ENCODE measurements at regions not wholly inside any gene's neighbourhood (a gene's known extent, or its start where the extent isn't known, plus 50 kb on each side); places are given as distances from the start of the nearest gene placed in this dataset.

- FAIRE-seq (peak; percentile 13), DNase-seq (ENCODE audit: insufficient read length, low spot score) (no peak)
Measured at GRCh38 chr6:26170951-26171841, 84.0 kb downstream of the HFE start.

DNA sequence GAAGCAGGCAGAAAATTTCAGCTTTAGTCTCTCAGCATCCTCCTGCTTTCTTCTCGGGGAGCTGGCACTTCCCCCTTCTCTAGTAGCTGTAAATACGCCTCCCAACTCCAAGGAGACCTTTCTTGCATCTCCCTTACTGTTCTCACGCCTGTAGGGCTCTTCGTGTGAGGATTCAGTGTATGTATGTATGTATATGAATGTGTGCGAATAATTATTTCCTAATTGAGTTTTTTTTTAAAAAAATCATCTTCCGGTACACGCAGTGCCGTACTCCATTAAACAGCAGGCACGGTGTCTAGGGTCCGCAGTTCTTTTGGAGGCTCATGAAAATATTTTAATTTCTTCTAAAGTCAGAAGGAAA, 85.4 kb downstream of the HFE start:
- FAIRE-seq: no peak
- TF ChIP-seq POLR2AphosphoS5 (IDR thresholded peaks at IDR 0.05; ENCODE audit: low read depth, low read length) (peak; percentile 49; the same call in 1 of the 2 replicates), POLR2A (IDR thresholded peaks at IDR 0.05; ENCODE audit: low read depth, low read length) (peak; percentile 72; the same call in 1 of the 2 replicates), PAX5 (IDR thresholded peaks at IDR 0.05; ENCODE audit: insufficient read depth, low read length, severe bottlenecking) (no peak), POU2F2 (IDR thresholded peaks at IDR 0.05; ENCODE audit: low read depth, low read length) (no peak), SPI1 (IDR thresholded peaks at IDR 0.05; ENCODE audit: low read depth, low read length) (peak; percentile 85), TAF1 (IDR thresholded peaks at IDR 0.05; ENCODE audit: low read depth, low read length) (peak; percentile 38; the same call in 1 of the 2 replicates)
- no peak for DNase-seq (ENCODE audit: insufficient read length, low spot score)

More at GRCh38 chr6:26170951-26171841, 84.0 kb downstream of the HFE start:
- TF ChIP-seq PAX5 (IDR thresholded peaks at IDR 0.05; ENCODE audit: insufficient read depth, low read length, severe bottlenecking) (no peak), POLR2AphosphoS5 (IDR thresholded peaks at IDR 0.05; ENCODE audit: low read depth, low read length) (no peak), POLR2A (IDR thresholded peaks at IDR 0.05; ENCODE audit: low read depth, low read length) (no peak), TAF1 (IDR thresholded peaks at IDR 0.05; ENCODE audit: low read depth, low read length) (no peak), SPI1 (IDR thresholded peaks at IDR 0.05; ENCODE audit: low read depth, low read length) (peak; percentile 68), POU2F2 (IDR thresholded peaks at IDR 0.05; ENCODE audit: low read depth, low read length) (no peak)

- no peak for DNase-seq (ENCODE audit: insufficient read length, low spot score)
- FAIRE-seq: no peak
- TF ChIP-seq PAX5 (IDR thresholded peaks at IDR 0.05; ENCODE audit: insufficient read depth, low read length, severe bottlenecking) (no peak), POLR2AphosphoS5 (IDR thresholded peaks at IDR 0.05; ENCODE audit: low read depth, low read length) (no peak), SPI1 (IDR thresholded peaks at IDR 0.05; ENCODE audit: low read depth, low read length) (no peak), POU2F2 (IDR thresholded peaks at IDR 0.05; ENCODE audit: low read depth, low read length) (no peak)
Measured at GRCh38 chr6:26173836-26174145, 86.6 kb downstream of the HFE start.

GRCh38 chr6:26175033-26175427, 87.8 kb downstream of the HFE start:
- FAIRE-seq: no peak
- no peak for DNase-seq (ENCODE audit: insufficient read length, low spot score)
- TF ChIP-seq POLR2A (IDR thresholded peaks at IDR 0.05; ENCODE audit: low read depth, low read length): no peak
- TF ChIP-seq POU2F2 (IDR thresholded peaks at IDR 0.05; ENCODE audit: low read depth, low read length): no peak
- TF ChIP-seq TAF1 (IDR thresholded peaks at IDR 0.05; ENCODE audit: low read depth, low read length): no peak
- no peak for TF ChIP-seq POLR2AphosphoS5 (IDR thresholded peaks at IDR 0.05; ENCODE audit: low read depth, low read length)
- no peak for TF ChIP-seq PAX5 (IDR thresholded peaks at IDR 0.05; ENCODE audit: insufficient read depth, low read length, severe bottlenecking)
- TF ChIP-seq SPI1 (IDR thresholded peaks at IDR 0.05; ENCODE audit: low read depth, low read length): no peak

- TF ChIP-seq SPI1 (IDR thresholded peaks at IDR 0.05; ENCODE audit: low read depth, low read length) (no peak), POLR2A (IDR thresholded peaks at IDR 0.05; ENCODE audit: low read depth, low read length) (no peak), POLR2AphosphoS5 (IDR thresholded peaks at IDR 0.05; ENCODE audit: low read depth, low read length) (no peak), POU2F2 (IDR thresholded peaks at IDR 0.05; ENCODE audit: low read depth, low read length) (no peak), TAF1 (IDR thresholded peaks at IDR 0.05; ENCODE audit: low read depth, low read length) (no peak), PAX5 (IDR thresholded peaks at IDR 0.05; ENCODE audit: insufficient read depth, low read length, severe bottlenecking) (no peak)
- FAIRE-seq (peak; percentile 33), DNase-seq (ENCODE audit: insufficient read length, low spot score) (no peak)
Measured at GRCh38 chr6:26175428-26176181, 88.4 kb downstream of the HFE start.

DNA sequence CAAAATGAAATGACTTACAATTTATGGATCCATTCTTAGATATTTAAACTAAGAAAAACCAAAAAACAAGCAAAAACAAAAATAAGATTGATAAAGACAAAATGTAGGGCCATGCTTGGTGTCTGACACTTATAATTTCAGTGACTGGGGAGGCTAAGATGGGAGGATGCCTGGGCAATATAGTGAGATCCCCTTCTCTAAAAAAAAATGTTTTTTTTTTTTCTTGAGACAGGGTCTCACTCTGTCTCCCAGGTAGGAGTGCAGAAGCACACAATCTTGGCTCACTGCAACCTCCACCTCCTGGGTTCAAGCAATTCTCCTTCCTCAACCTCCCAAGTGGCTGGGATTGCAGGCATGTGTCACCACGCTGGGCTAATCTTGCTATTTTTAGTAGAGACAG, 92.4 kb downstream of the HFE start:
- no peak for FAIRE-seq
- no peak for DNase-seq (ENCODE audit: insufficient read length, low spot score)
- no peak for TF ChIP-seq TAF1 (IDR thresholded peaks at IDR 0.05; ENCODE audit: low read depth, low read length)

DNA sequence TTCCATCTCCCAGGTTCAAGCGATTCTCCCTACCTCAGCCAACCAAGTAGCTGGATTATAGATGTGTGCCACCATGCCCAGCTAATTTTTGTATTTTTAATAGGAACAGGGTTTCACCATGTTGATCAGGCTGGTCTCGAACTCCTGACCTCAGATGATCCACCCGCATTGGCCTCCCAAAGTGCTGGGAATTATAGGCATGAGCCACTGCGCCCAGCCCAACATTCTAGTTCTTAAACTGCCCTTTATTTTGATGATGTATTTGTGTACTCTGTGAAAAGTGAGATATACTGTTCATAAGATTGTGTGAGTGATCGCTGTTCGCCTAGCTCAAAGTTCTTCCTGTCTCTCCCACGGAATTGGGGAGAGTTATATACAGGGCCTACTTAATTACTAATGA, 93.1 kb downstream of the HFE start:
- TF ChIP-seq POU2F2 (IDR thresholded peaks at IDR 0.05; ENCODE audit: low read depth, low read length): no peak
- TF ChIP-seq SPI1 (IDR thresholded peaks at IDR 0.05; ENCODE audit: low read depth, low read length): no peak
- TF ChIP-seq TAF1 (IDR thresholded peaks at IDR 0.05; ENCODE audit: low read depth, low read length): no peak
- no peak for TF ChIP-seq PAX5 (IDR thresholded peaks at IDR 0.05; ENCODE audit: insufficient read depth, low read length, severe bottlenecking)
- TF ChIP-seq POLR2AphosphoS5 (IDR thresholded peaks at IDR 0.05; ENCODE audit: low read depth, low read length): no peak
- no peak for TF ChIP-seq POLR2A (IDR thresholded peaks at IDR 0.05; ENCODE audit: low read depth, low read length)
- DNase-seq (ENCODE audit: insufficient read length, low spot score) (no peak), FAIRE-seq (no peak)

DNA sequence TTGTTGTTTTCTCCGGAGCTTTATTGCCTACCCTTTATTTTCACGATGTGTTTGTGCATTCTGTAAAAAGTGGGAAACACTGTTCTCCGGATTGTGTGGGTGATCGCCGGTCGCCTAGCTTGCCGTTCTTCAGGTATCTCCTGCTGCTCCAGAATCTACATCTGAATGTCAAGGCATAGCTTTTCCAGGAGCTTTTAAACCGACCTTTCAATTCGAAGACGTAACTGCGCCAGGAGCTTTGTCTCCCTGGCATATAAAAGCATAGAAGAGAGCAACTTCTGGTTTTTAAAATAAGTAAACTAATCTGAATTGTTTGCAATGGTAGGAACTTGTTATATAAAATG, 96.0 kb downstream of the HFE start:
- TF ChIP-seq PAX5 (IDR thresholded peaks at IDR 0.05; ENCODE audit: insufficient read depth, low read length, severe bottlenecking): no peak
- no peak for TF ChIP-seq POU2F2 (IDR thresholded peaks at IDR 0.05; ENCODE audit: low read depth, low read length)
- TF ChIP-seq SPI1 (IDR thresholded peaks at IDR 0.05; ENCODE audit: low read depth, low read length): no peak
- TF ChIP-seq POLR2AphosphoS5 (IDR thresholded peaks at IDR 0.05; ENCODE audit: low read depth, low read length): no peak
- no peak for TF ChIP-seq POLR2A (IDR thresholded peaks at IDR 0.05; ENCODE audit: low read depth, low read length)
- no peak for TF ChIP-seq TAF1 (IDR thresholded peaks at IDR 0.05; ENCODE audit: low read depth, low read length)
- FAIRE-seq (no peak), DNase-seq (ENCODE audit: insufficient read length, low spot score) (no peak)

GRCh38 chr6:26183581-26184366, 96.5 kb downstream of the HFE start:
- TF ChIP-seq POU2F2 (IDR thresholded peaks at IDR 0.05; ENCODE audit: low read depth, low read length): peak; percentile 76
- TF ChIP-seq SPI1 (IDR thresholded peaks at IDR 0.05; ENCODE audit: low read depth, low read length): no peak
- TF ChIP-seq POLR2AphosphoS5 (IDR thresholded peaks at IDR 0.05; ENCODE audit: low read depth, low read length): peak; percentile 75
- peak; percentile 75 for TF ChIP-seq POLR2A (IDR thresholded peaks at IDR 0.05; ENCODE audit: low read depth, low read length)
- FAIRE-seq (peak; percentile 52), DNase-seq (ENCODE audit: insufficient read length, low spot score) (no peak)

Measured in GM12891 (cell line).